ENCODE measurements at regions not wholly inside any gene's neighbourhood (a gene's known extent, or its start where the extent isn't known, plus 50 kb on each side); places are given as distances from the start of the nearest gene placed in this dataset.

DNA sequence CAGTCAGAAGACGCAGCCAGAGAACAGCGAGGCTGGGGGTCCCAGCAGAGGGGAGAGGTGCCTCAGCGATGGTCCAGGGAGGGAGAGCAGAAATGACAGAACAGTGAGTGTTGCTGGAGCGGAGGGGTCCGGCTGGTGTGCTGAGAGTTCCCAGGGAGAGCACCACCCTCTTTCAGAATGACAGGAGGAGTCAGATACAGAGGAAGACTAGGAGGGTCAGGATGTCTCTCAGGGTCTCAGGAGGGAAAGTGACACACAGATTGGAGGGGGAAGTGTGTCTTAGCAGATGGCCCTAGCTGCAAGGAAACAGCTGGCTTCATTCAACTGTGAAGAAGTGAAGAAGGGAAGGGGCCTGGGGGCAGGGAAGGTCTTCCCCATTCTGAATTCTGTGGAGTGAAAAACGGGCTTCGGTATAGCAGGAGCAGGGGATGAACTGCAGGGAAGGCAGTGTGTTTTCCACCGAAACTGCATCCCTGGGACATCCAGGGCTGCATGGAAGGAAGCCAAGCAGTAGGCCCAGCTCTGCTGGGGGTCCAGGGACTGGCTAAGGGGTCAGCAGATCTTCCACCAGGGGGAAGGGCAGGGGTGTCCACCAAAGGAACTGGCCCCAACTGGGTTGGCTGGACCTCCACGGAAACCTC, 90.0 kb upstream of the OTOS start:
- Histone ChIP-seq H3K9me2 (no peaks in the 10 kb centered on the region), H3K27me3 (ENCODE audit: insufficient read depth) (no peaks in the 10 kb centered on the region), H3K9ac (no peak overlapping the region), H3K9me3 (no peaks in the 10 kb centered on the region), H3K4me2 (no peak overlapping the region), H4K20me1 (ENCODE audit: insufficient read depth) (no peaks in the 10 kb centered on the region), H3K27ac (ENCODE audit: low read depth in 2 of 2, low read length in 1 of 2) (no peak overlapping the region), H3K4me3 (ENCODE audit: low read depth in 2 of 2, low read length in 1 of 2) (no peak overlapping the region), H3K36me3 (replicated peaks in 1 of 2; ENCODE audit: control insufficient read depth in 1 of 2, insufficient read depth in 2 of 2, low read length in 1 of 2) (no peaks in the 10 kb centered on the region), H3K79me2 (ENCODE audit: insufficient read depth) (no peaks in the 10 kb centered on the region), H2AFZ (ENCODE audit: low read depth) (no peak overlapping the region), H3K4me1 (ENCODE audit: control insufficient read depth in 1 of 2, insufficient read depth in 2 of 2, low read depth in 1 of 2, low read length in 1 of 2) (peaks cover 0 to 12% of the 10 kb centered on the region in 2 experiments; a peak in 1 of 4 replicates), H3F3A (replicated peaks; ENCODE audit: insufficient read depth) (no peaks in the 10 kb centered on the region)
- ChIA-PET POLR2A (no interaction called here), CTCF (interaction anchor here (0.6 to 5.0 kb wide), 4 partner anchors 16 to 209 kb away, joined by 3 to 28 read pairs (median 10); no protein-coding TSS in a partner anchor)
- TF ChIP-seq, protein P1, sequence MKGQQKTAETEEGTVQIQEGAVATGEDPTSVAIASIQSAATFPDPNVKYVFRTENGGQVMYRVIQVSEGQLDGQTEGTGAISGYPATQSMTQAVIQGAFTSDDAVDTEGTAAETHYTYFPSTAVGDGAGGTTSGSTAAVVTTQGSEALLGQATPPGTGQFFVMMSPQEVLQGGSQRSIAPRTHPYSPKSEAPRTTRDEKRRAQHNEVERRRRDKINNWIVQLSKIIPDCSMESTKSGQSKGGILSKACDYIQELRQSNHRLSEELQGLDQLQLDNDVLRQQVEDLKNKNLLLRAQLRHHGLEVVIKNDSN (IDR thresholded peaks at IDR 0.05; ENCODE audit: borderline replicate concordance, low read depth) = no peak
- no peak for TF ChIP-seq MXI1 (IDR thresholded peaks at IDR 0.05; ENCODE audit: low read depth, low read length)
- 40% methylated on average over 9 of the region's 9 CpGs for WGBS (ENCODE audit: low lambda C conversion rate)
- DNase-seq = no peak

DNA sequence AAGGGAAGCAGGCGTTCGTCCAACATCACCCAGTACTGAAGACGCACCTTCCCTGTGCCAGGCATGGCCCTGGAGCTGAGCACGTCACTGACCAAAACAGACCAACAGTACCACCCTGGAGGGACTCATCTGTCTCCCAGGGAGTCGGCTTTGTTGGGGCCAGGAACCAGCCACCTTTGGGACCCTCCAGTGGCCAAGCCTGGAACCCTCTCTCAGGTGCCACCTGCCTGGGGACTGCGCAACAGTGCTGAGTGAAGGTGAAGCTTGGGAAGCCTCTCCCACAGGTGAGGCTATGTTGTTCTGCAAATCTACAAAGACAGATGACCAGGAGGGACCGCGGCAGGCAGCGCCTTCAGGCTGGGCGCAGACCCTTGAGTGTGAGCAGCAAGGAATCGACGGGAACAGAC, 91.4 kb upstream of the OTOS start:
- H3K79me2 ChIP-seq (ENCODE audit: insufficient read depth) = no peaks in the 10 kb centered on the region
- H3K9ac ChIP-seq = no peak overlapping the region
- no peaks in the 10 kb centered on the region for H3F3A ChIP-seq (replicated peaks; ENCODE audit: insufficient read depth)
- POLR2A ChIA-PET = interaction anchor here (0.6 kb wide), 1 partner anchor 61 kb away, joined by 4 read pairs; no protein-coding TSS in a partner anchor
- H3K4me3 ChIP-seq (ENCODE audit: low read depth in 2 of 2, low read length in 1 of 2) = no peak overlapping the region
- no peaks in the 10 kb centered on the region for H4K20me1 ChIP-seq (ENCODE audit: insufficient read depth)
- DNase-seq = no peak
- H3K36me3 ChIP-seq (replicated peaks in 1 of 2; ENCODE audit: control insufficient read depth in 1 of 2, insufficient read depth in 2 of 2, low read length in 1 of 2) = no peaks in the 10 kb centered on the region
- H3K27me3 ChIP-seq (ENCODE audit: insufficient read depth) = no peaks in the 10 kb centered on the region
- no peak overlapping the region for H3K27ac ChIP-seq (ENCODE audit: low read depth in 2 of 2, low read length in 1 of 2)
- H3K9me2 ChIP-seq = no peaks in the 10 kb centered on the region
- H3K4me1 ChIP-seq (ENCODE audit: control insufficient read depth in 1 of 2, insufficient read depth in 2 of 2, low read depth in 1 of 2, low read length in 1 of 2) = peaks cover 0 to 23% of the 10 kb centered on the region in 2 experiments; a peak in 1 of 4 replicates
- no peak for TF ChIP-seq YY1 (IDR thresholded peaks at IDR 0.05; ENCODE audit: low read depth)
- TF ChIP-seq, protein P2, sequence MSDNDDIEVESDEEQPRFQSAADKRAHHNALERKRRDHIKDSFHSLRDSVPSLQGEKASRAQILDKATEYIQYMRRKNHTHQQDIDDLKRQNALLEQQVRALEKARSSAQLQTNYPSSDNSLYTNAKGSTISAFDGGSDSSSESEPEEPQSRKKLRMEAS (IDR thresholded peaks at IDR 0.05; ENCODE audit: low read depth) = no peak
- TF ChIP-seq, protein P3, sequence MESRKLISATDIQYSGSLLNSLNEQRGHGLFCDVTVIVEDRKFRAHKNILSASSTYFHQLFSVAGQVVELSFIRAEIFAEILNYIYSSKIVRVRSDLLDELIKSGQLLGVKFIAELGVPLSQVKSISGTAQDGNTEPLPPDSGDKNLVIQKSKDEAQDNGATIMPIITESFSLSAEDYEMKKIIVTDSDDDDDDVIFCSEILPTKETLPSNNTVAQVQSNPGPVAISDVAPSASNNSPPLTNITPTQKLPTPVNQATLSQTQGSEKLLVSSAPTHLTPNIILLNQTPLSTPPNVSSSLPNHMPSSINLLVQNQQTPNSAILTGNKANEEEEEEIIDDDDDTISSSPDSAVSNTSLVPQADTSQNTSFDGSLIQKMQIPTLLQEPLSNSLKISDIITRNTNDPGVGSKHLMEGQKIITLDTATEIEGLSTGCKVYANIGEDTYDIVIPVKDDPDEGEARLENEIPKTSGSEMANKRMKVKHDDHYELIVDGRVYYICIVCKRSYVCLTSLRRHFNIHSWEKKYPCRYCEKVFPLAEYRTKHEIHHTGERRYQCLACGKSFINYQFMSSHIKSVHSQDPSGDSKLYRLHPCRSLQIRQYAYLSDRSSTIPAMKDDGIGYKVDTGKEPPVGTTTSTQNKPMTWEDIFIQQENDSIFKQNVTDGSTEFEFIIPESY (IDR thresholded peaks at IDR 0.05; ENCODE audit: borderline replicate concordance, low read depth) = no peak
- TF ChIP-seq TAF1 (IDR thresholded peaks at IDR 0.05; ENCODE audit: borderline replicate concordance, low read depth, low read length) = no peak
- no peak for TF ChIP-seq CHD2 (IDR thresholded peaks at IDR 0.05; ENCODE audit: low read length, partially characterized antibody)
- TF ChIP-seq RXRA (IDR thresholded peaks at IDR 0.05; ENCODE audit: borderline replicate concordance, low read depth) = no peak
- CTCF ChIA-PET = interaction anchor here (0.7 to 5.0 kb wide), 24 partner anchors 17 to 227 kb away, joined by 3 to 29 read pairs (median 4); partner anchors contain the start of gene GPC1
- H3K9me3 ChIP-seq = no peaks in the 10 kb centered on the region
- WGBS (ENCODE audit: low lambda C conversion rate) = 63% methylated on average over 12 of the region's 12 CpGs
- H2AFZ ChIP-seq (ENCODE audit: low read depth) = no peak overlapping the region
- H3K4me2 ChIP-seq = no peak overlapping the region

Measured in SK-N-SH (cell line).